Skeletal muscle tissue (tissue), 3 donors: ENCODE measurements at regions not wholly inside any gene's neighbourhood (a gene's known extent, or its start where the extent isn't known, plus 50 kb on each side); places are given as distances from the start of the nearest gene placed in this dataset.

ENCODE experiments used
- H3K27ac ChIP-seq: one replicate; pipeline ENCODE4 v1.7.0; 2013; ENCODE audit warnings: mild to moderate bottlenecking, low read depth, low read length, inconsistent platforms
- H3K27me3 ChIP-seq, 3 donors: one replicate each; pipeline ENCODE4 v1.7.0; 2013; ENCODE audit warnings: low read length in 3 of 3; ENCODE audit not compliant: control insufficient read depth in 3 of 3, insufficient read depth in 3 of 3
- H3K36me3 ChIP-seq, 3 donors: one replicate each; pipeline ENCODE4 v1.7.0; 2013; ENCODE audit warnings: low read length in 3 of 3; ENCODE audit not compliant: control insufficient read depth in 3 of 3, insufficient read depth in 3 of 3
- H3K4me1 ChIP-seq, 3 donors: one replicate each; pipeline ENCODE4 v1.7.0; 2013; ENCODE audit warnings: low read length in 3 of 3, mild to moderate bottlenecking in 3 of 3; ENCODE audit not compliant: control insufficient read depth in 3 of 3, insufficient read depth in 3 of 3
- H3K4me3 ChIP-seq, 3 donors: one replicate each; pipeline ENCODE4 v1.7.0; 2013; ENCODE audit warnings: low read length in 3 of 3
- H3K9ac ChIP-seq, 3 donors: one replicate each; pipeline ENCODE4 v1.7.0; 2013; ENCODE audit warnings: low read length in 3 of 3, mild to moderate bottlenecking in 3 of 3, moderate library complexity in 2 of 3, low read depth in 1 of 3
- H3K9me3 ChIP-seq, 3 donors: one replicate each; pipeline ENCODE4 v1.7.0; 2013; ENCODE audit warnings: low read length in 3 of 3; ENCODE audit not compliant: control insufficient read depth in 3 of 3
- donor health status: Osteomylitis.

- no peak overlapping the region for H3K9ac ChIP-seq
- no peaks in the 10 kb centered on the region for H3K36me3 ChIP-seq
- no peak overlapping the region for H3K27ac ChIP-seq
- H3K9me3 ChIP-seq, result no peaks in the 10 kb centered on the region
- no peaks in the 10 kb centered on the region for H3K27me3 ChIP-seq
- H3K4me3 ChIP-seq, result no peak overlapping the region
- no peaks in the 10 kb centered on the region for H3K4me1 ChIP-seq
Measured at GRCh38 chr10:105827133-105827532, 1186.0 kb downstream of the SORCS3 start.

GRCh38 chr10:105807935-105808587, 1167.0 kb downstream of the SORCS3 start:
- Histone ChIP-seq H3K9me3 (no peaks in the 10 kb centered on the region), H3K9ac (no peak overlapping the region), H3K4me3 (no peak overlapping the region), H3K36me3 (no peaks in the 10 kb centered on the region), H3K27ac (no peak overlapping the region), H3K27me3 (no peaks in the 10 kb centered on the region), H3K4me1 (no peaks in the 10 kb centered on the region)

GRCh38 chr10:105803206-105803605, 1162.1 kb downstream of the SORCS3 start:
- no peak overlapping the region for H3K4me3 ChIP-seq
- no peak overlapping the region for H3K27ac ChIP-seq
- no peaks in the 10 kb centered on the region for H3K36me3 ChIP-seq
- no peaks in the 10 kb centered on the region for H3K27me3 ChIP-seq
- no peaks in the 10 kb centered on the region for H3K4me1 ChIP-seq
- no peak overlapping the region for H3K9ac ChIP-seq
- no peaks in the 10 kb centered on the region for H3K9me3 ChIP-seq

GRCh38 chr10:105800641-105801040, 1159.6 kb downstream of the SORCS3 start:
- no peak overlapping the region for H3K27ac ChIP-seq

GRCh38 chr10:105798328-105798889, 1157.3 kb downstream of the SORCS3 start:
- H3K36me3 ChIP-seq, result no peaks in the 10 kb centered on the region
- no peak overlapping the region for H3K9ac ChIP-seq
- H3K9me3 ChIP-seq, result no peaks in the 10 kb centered on the region
- no peak overlapping the region for H3K27ac ChIP-seq
- H3K4me3 ChIP-seq, result no peak overlapping the region
- no peaks in the 10 kb centered on the region for H3K4me1 ChIP-seq
- H3K27me3 ChIP-seq, result no peaks in the 10 kb centered on the region

More at GRCh38 chr10:105800641-105801040, 1159.6 kb downstream of the SORCS3 start:
- H3K4me1 ChIP-seq, result no peaks in the 10 kb centered on the region
- no peaks in the 10 kb centered on the region for H3K36me3 ChIP-seq
- no peak overlapping the region for H3K4me3 ChIP-seq
- no peaks in the 10 kb centered on the region for H3K9me3 ChIP-seq
- H3K9ac ChIP-seq, result no peak overlapping the region
- H3K27me3 ChIP-seq, result no peaks in the 10 kb centered on the region

- Histone ChIP-seq H3K27ac (no peak overlapping the region), H3K36me3 (no peaks in the 10 kb centered on the region), H3K9me3 (no peaks in the 10 kb centered on the region), H3K4me1 (no peaks in the 10 kb centered on the region), H3K4me3 (no peak overlapping the region), H3K9ac (no peak overlapping the region), H3K27me3 (no peaks in the 10 kb centered on the region)
Measured at GRCh38 chr10:105797234-105797890, 1156.3 kb downstream of the SORCS3 start.

- H3K27ac ChIP-seq, result no peak overlapping the region
- H3K36me3 ChIP-seq, result no peaks in the 10 kb centered on the region
- no peak overlapping the region for H3K9ac ChIP-seq
- no peaks in the 10 kb centered on the region for H3K27me3 ChIP-seq
- no peaks in the 10 kb centered on the region for H3K9me3 ChIP-seq
- no peak overlapping the region for H3K4me3 ChIP-seq
- no peaks in the 10 kb centered on the region for H3K4me1 ChIP-seq
Measured at GRCh38 chr10:105793071-105793470, 1152.0 kb downstream of the SORCS3 start.

GRCh38 chr10:105785721-105786120, 1144.6 kb downstream of the SORCS3 start:
- Histone ChIP-seq H3K9ac (no peak overlapping the region), H3K9me3 (peaks cover 0 to 3% (median 0%) of the 10 kb centered on the region in 3 donors), H3K27me3 (no peaks in the 10 kb centered on the region), H3K4me3 (no peak overlapping the region), H3K36me3 (no peaks in the 10 kb centered on the region), H3K27ac (no peak overlapping the region), H3K4me1 (no peaks in the 10 kb centered on the region)

- H3K4me1 ChIP-seq, result no peaks in the 10 kb centered on the region
- H3K27ac ChIP-seq, result no peak overlapping the region
- H3K9me3 ChIP-seq, result peaks cover 0 to 3% (median 0%) of the 10 kb centered on the region in 3 donors
- H3K27me3 ChIP-seq, result no peaks in the 10 kb centered on the region
- H3K9ac ChIP-seq, result no peak overlapping the region
- H3K4me3 ChIP-seq, result no peak overlapping the region
- H3K36me3 ChIP-seq, result no peaks in the 10 kb centered on the region
Measured at GRCh38 chr10:105783936-105784483, 1142.9 kb downstream of the SORCS3 start.

- Histone ChIP-seq H3K27ac (no peak overlapping the region), H3K4me3 (no peak overlapping the region), H3K9ac (no peak overlapping the region), H3K36me3 (no peaks in the 10 kb centered on the region), H3K4me1 (no peaks in the 10 kb centered on the region), H3K27me3 (no peaks in the 10 kb centered on the region), H3K9me3 (no peaks in the 10 kb centered on the region)
Measured at GRCh38 chr10:105774881-105775280, 1133.8 kb downstream of the SORCS3 start.
